Gastroesophageal sphincter (tissue), 4 donors: ENCODE measurements at regions not wholly inside any gene's neighbourhood (a gene's known extent, or its start where the extent isn't known, plus 50 kb on each side); places are given as distances from the start of the nearest gene placed in this dataset.

Experiments
- ATAC-seq: fragments of 150-250 bp; one replicate; pipeline ENCODE4 v1.9.1; 2016; ENCODE audit warnings: mild to moderate bottlenecking, moderate library complexity
- H3K27ac ChIP-seq, 4 donors: fragments of 200-600 bp; sonication (generic) in 3 of 4; 1 replicate in 3 of 4; 2 replicates in 1 of 4; pipeline ENCODE4 v1.5.1; 2016 to 2019
- H3K27me3 ChIP-seq: fragments of 200-600 bp; sonication (generic); one replicate; pipeline ENCODE4 v1.5.1; 2019
- H3K36me3 ChIP-seq, 2 donors: fragments of 200-600 bp; sonication (generic); one replicate each; pipeline ENCODE4 v1.5.1; 2019; ENCODE audit warnings: control low read depth in 1 of 2
- H3K4me1 ChIP-seq, 3 donors: fragments of 200-600 bp; sonication (generic); 1 replicate in 2 of 3; 2 replicates in 1 of 3; pipeline ENCODE4 v1.5.1; 2016 to 2019; ENCODE audit warnings: control low read depth in 2 of 3
- H3K4me3 ChIP-seq, 2 donors: fragments of 200-600 bp; sonication (generic); one replicate each; pipeline ENCODE4 v1.5.1; 2019; ENCODE audit warnings: mild to moderate bottlenecking in 1 of 2, moderate library complexity in 1 of 2
- H3K9me3 ChIP-seq, 3 donors: fragments of 200-600 bp; sonication (generic); one replicate each; pipeline ENCODE4 v1.5.1; 2017 to 2019; ENCODE audit warnings: control low read depth in 2 of 3
- EP300 ChIP-seq: sonication (generic); formaldehyde crosslinking; IDR thresholded peaks from one replicate; pipeline ENCODE4 v1.6.1; 2017; ENCODE audit warnings: antibody characterized with exemption, mild to moderate bottlenecking
- POLR2A ChIP-seq, 2 donors: fragments of 450-650 bp; IDR thresholded peaks; one replicate each; pipeline ENCODE4 v1.6.1; 2017; ENCODE audit warnings: antibody characterized with exemption in 2 of 2, mild to moderate bottlenecking in 2 of 2, moderate library complexity in 1 of 2
- POLR2AphosphoS5 ChIP-seq: sonication (generic); formaldehyde crosslinking; IDR thresholded peaks from one replicate; pipeline ENCODE4 v1.6.1; 2017; ENCODE audit warnings: antibody characterized with exemption
- WGBS, 2 donors: methylation state at CpG; one replicate each; pipeline ENCODE4 v1.1.5; 2018; ENCODE audit warnings: low coverage in 1 of 2; 5-methylcytosine and 5-hydroxymethylcytosine counted together
- TF ChIP-seq, protein P1 (sequence below), 4 experiments: fragments of 200-600 bp in 2 of 4; fragments of 450-650 bp in 2 of 4; sonication (generic) in 1 of 4; IDR thresholded peaks; one replicate each; pipeline ENCODE4 v1.5.1; 2017 to 2019; ENCODE audit warnings: antibody characterized with exemption in 4 of 4, mild to moderate bottlenecking in 2 of 4, moderate library complexity in 2 of 4

DNA sequence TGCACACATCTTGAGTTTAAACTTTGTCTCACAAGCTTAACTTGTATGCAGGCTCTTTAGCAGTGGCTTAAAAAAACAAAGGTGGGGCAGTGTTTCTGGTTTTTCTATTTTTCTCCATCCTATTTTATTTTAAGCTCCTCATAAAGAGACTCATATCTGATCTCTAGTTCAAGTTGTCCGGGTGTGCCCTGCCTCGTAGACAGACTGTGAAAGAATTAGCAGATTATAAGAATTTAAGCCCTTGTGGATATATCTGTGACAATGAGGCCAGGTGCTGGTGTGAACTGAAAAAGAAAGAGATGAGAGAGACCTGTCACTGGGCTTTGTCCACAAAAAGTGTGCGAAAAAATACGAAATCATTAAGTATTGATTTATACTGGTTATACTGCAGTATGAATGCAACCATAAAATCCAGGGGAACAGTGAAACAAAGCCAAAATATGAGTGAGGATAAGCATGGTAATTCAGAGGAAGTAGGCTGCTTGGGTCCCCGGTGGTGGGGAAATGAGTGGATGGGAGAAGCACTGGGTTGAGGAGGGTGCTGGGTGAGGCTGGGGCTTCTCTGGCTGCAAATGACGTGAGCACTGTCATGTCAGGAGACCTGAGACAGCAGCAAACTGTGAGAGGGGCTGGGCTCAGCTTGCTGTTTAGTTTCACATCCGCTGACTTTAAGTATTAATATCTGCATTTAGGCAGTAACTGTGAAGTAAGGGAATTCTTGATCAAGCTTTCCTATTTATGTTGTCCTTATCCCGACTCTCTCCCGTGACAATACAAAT is 179.7 kb upstream of the ANKRD55 start:
- no peaks in the 10 kb centered on the region for H3K9me3 ChIP-seq
- WGBS, 2 donors: 73 to 77% methylated on average over 7 to 9 of the region's 9 CpGs
- TF ChIP-seq EP300 (no peak), POLR2AphosphoS5 (no peak), POLR2A (IDR thresholded peaks at IDR 0.05) (no peak)
- TF ChIP-seq, protein P1, sequence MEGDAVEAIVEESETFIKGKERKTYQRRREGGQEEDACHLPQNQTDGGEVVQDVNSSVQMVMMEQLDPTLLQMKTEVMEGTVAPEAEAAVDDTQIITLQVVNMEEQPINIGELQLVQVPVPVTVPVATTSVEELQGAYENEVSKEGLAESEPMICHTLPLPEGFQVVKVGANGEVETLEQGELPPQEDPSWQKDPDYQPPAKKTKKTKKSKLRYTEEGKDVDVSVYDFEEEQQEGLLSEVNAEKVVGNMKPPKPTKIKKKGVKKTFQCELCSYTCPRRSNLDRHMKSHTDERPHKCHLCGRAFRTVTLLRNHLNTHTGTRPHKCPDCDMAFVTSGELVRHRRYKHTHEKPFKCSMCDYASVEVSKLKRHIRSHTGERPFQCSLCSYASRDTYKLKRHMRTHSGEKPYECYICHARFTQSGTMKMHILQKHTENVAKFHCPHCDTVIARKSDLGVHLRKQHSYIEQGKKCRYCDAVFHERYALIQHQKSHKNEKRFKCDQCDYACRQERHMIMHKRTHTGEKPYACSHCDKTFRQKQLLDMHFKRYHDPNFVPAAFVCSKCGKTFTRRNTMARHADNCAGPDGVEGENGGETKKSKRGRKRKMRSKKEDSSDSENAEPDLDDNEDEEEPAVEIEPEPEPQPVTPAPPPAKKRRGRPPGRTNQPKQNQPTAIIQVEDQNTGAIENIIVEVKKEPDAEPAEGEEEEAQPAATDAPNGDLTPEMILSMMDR (IDR thresholded peaks at IDR 0.05): no peak
- H3K36me3 ChIP-seq: no peaks in the 10 kb centered on the region
- peak overlapping the region in 1 of 4 donors; percentile 10 for H3K27ac ChIP-seq
- peak; percentile 68 for ATAC-seq
- H3K4me1 ChIP-seq: no peaks in the 10 kb centered on the region
- no peaks in the 10 kb centered on the region for H3K27me3 ChIP-seq
- no peak overlapping the region for H3K4me3 ChIP-seq

DNA sequence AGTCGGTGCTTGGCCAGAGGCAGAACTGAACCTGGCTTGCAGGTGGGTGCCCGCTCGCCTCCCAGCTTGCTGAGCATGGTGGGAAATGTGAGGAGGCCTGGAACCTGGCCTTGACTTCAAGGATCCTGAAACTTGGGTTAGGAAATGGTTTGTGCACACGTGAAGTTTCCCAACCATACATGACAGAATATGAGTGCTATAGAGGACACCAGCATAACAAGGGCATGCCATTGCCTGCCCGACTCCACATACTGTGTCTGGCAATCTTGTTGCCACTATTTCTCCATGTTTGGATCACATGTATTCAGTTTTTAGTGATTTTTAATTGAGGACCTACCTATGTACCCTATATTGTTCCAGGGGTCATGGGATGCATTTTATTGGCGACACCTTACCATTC is 177.6 kb upstream of the ANKRD55 start:
- WGBS, 2 donors: 80 to 95% methylated on average over 3 to 5 of the region's 6 CpGs
- H3K27me3 ChIP-seq: no peaks in the 10 kb centered on the region
- no peak for ATAC-seq
- H3K4me1 ChIP-seq: no peaks in the 10 kb centered on the region
- H3K36me3 ChIP-seq: no peaks in the 10 kb centered on the region
- H3K4me3 ChIP-seq: no peak overlapping the region
- TF ChIP-seq, protein P1 (IDR thresholded peaks at IDR 0.05): no peak
- TF ChIP-seq POLR2A (IDR thresholded peaks at IDR 0.05) (no peak), EP300 (no peak), POLR2AphosphoS5 (no peak)
- H3K9me3 ChIP-seq: no peaks in the 10 kb centered on the region
- no peak overlapping the region for H3K27ac ChIP-seq

DNA sequence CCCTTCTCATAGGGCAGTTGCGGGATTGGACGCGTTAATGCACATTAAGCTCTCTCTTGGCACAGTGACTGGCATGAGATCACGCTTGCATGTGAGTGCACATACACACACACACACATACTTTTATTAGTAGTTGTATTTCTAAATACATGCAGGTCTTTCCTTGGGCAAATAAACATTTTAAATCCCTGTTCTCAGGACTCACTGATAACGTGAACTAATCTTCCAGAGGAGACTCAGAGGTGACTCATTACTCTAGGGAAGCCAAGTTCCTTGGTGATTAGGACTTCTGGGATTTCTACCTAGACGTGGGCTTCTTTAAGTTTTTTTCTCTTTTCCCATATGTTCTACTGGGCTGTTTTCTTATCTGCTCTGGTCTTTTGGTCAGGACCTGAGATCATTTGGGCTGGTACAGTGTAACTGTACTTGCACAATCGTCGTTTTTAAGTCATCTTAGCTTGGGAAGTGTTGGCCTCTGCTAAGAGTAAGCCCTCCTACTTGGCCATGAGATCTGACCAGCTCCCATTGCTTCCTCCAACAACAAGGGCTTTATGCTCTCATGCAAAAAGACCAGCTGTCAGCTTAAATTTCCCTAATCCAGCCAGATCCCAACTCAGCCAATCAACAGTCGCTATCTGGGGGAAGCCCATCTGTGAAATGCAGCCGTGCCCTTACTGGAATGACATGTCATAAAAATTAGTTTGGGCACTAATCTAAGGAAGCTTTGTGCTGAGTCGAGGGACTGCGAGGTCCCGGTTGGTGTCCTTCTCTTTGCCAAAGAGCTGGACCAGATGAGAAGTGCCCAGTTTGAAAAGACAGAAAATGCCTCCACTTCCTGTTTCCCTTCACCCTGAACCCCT is 176.4 kb upstream of the ANKRD55 start:
- Histone ChIP-seq H3K36me3 (no peaks in the 10 kb centered on the region), H3K27me3 (no peaks in the 10 kb centered on the region), H3K4me3 (no peak overlapping the region), H3K9me3 (no peaks in the 10 kb centered on the region), H3K4me1 (no peaks in the 10 kb centered on the region), H3K27ac (no peak overlapping the region)
- ATAC-seq: peak; percentile 67
- TF ChIP-seq POLR2A (IDR thresholded peaks at IDR 0.05): no peak
- no peak for TF ChIP-seq EP300
- no peak for TF ChIP-seq POLR2AphosphoS5
- TF ChIP-seq, protein P1 (IDR thresholded peaks at IDR 0.05): no peak
- 51 to 73% methylated on average over 7 to 8 of the region's 13 CpGs for WGBS, 2 donors

DNA sequence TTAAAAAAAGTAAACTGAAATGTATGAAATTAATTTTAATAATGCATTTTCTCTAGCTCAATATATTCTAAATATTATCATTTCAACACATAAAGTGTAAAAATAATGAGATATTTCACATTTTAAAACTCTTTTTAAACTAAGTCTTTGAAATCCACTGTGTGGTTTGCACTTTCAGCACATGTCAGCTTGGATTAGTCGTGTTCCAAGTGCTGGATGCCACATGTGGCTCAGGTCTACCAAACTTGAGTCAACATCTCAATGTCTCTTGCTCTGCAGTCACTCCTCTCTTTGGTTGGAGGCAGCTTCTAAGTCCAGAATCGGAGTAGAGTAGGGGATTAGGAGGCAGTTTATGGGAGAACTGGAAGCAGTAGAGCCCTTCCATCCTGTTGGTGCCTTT is 173.7 kb upstream of the ANKRD55 start:
- Histone ChIP-seq H3K27me3 (no peaks in the 10 kb centered on the region), H3K27ac (no peak overlapping the region), H3K9me3 (no peaks in the 10 kb centered on the region), H3K4me3 (no peak overlapping the region), H3K36me3 (no peaks in the 10 kb centered on the region), H3K4me1 (no peaks in the 10 kb centered on the region)
- WGBS, 2 donors: 87 to 90% methylated on average over 1 to 2 of the region's 2 CpGs
- no peak for ATAC-seq
- TF ChIP-seq POLR2A (IDR thresholded peaks at IDR 0.05): no peak
- no peak for TF ChIP-seq POLR2AphosphoS5
- TF ChIP-seq EP300: no peak
- TF ChIP-seq, protein P1 (IDR thresholded peaks at IDR 0.05): no peak
